NCI-H2107 treated with DMSO at 0.1 percent for 48 hours (cell line): ENCODE measurements at regions not wholly inside any gene's neighbourhood (a gene's known extent, or its start where the extent isn't known, plus 50 kb on each side); places are given as distances from the start of the nearest gene placed in this dataset.
"Not testable (repeated sequence)": the region's sequence is repeated elsewhere in the genome, so short reads cannot be mapped to it uniquely, and the experiment has no call there.

Source experiments
- DNase-seq: peaks from one replicate; lab custom pipeline; 2025; ENCODE audit not compliant: unreplicated experiment; lab: John Stamatoyannopoulos, UW

GRCh38 chr10:30172673-30173072 lies 113.3 kb upstream of the JCAD start:
- DNase-seq, result no peak

- no peak for DNase-seq
These were observed 112.7 kb upstream of the JCAD start for GRCh38 chr10:30172091-30172490.

DNA sequence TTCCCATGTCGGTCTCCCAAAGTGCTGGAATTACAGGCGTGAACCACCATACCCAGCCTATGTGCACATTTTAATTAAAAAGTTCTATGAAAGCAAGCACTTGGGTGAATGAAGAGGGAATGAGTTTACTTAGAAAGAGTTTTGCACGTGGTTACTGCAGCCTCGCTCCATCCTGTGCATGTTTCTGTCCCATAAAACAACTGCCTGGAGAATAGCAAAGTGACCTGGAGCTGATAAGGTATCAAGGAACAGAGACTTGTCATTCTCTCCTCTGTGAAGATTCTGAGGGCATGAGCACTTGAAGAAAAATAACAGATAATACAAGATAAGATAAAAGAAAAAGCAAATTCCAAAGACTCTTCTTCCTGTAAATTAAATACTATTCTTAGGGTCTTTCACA lies 112.2 kb upstream of the JCAD start:
- DNase-seq, result no peak

GRCh38 chr10:30170814-30171213 lies 111.4 kb upstream of the JCAD start:
- no peak for DNase-seq

- DNase-seq, result no peak
These were observed 110.8 kb upstream of the JCAD start for GRCh38 chr10:30170146-30170545.

- no peak for DNase-seq
These were observed 110.0 kb upstream of the JCAD start for GRCh38 chr10:30169342-30169741.

DNA sequence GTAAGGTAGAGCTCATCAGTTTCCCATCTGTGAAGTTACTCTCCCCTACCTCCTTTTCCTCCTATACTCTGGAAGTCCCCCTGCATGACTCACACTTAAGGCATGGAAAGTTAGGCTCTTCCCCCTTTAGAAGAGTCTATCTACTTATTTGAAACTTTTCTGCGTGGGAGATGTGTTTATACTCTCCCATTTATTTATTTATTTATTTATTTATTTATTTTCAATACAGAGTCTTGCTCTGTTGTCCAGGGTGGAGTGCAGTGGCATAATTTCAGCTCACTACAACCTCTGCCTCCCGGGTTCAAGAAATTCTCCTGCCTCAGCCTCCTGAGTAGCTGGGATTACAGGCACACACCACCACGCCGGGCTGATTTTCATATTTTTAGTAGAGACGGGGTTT lies 107.5 kb upstream of the JCAD start:
- DNase-seq, result no peak

DNA sequence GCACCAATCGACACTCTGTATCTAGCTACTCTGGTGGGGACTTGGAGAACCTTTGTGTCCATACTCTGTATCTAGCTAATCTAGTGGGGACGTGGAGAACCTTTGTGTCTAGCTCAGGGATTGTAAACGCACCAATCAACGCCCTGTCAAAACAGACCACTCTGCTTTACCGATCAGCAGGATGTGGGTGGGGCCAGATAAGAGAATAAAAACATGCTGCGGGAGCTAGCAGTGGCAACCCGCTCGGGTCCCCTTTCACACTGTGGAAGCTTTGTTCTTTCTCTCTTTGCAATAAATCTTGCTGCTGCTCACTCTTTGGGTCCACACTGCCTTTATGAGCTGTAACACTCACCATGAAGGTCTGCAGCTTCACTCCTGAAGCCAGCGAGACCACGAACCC lies 104.0 kb upstream of the JCAD start:
- not testable (repeated sequence) for DNase-seq

- not testable (repeated sequence) for DNase-seq
These were observed 103.4 kb upstream of the JCAD start for GRCh38 chr10:30162796-30163195.

- DNase-seq, result no peak
These were observed 101.0 kb upstream of the JCAD start for GRCh38 chr10:30160271-30160982.

- not testable (repeated sequence) for DNase-seq
These were observed 100.2 kb upstream of the JCAD start for GRCh38 chr10:30159614-30160013.

GRCh38 chr10:30158325-30158960 lies 99.1 kb upstream of the JCAD start:
- no peak for DNase-seq

- no peak for DNase-seq
These were observed 96.0 kb upstream of the JCAD start for GRCh38 chr10:30155401-30155800.

DNA sequence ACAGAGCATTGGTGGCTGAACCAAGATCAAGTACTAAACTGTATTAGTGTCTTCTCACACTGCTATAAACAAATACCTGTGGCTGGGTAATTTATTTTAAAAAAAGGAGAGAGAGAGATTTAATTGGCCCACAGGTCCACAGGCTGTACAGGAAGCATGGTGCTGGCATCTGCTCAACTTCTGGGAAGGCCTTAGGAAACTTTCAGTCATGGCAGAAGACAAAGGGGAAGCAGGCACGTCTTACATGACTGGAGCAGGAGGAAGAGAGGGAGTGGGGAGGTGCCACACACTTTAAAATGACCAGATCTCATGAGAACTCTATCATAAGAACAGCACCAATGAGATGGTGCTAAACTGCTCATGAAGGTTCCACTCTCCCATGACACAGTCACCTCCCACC lies 95.2 kb upstream of the JCAD start:
- DNase-seq, result no peak

- DNase-seq, result no peak
These were observed 94.7 kb upstream of the JCAD start for GRCh38 chr10:30154126-30154525.

- DNase-seq, result peak; percentile 61
These were observed 92.4 kb upstream of the JCAD start for GRCh38 chr10:30151581-30152389.

GRCh38 chr10:30141423-30141822 lies 82.0 kb upstream of the JCAD start:
- DNase-seq, result no peak

- peak; percentile 3 for DNase-seq
These were observed 75.0 kb upstream of the JCAD start for GRCh38 chr10:30134171-30134945.

- DNase-seq, result no peak
These were observed 73.8 kb upstream of the JCAD start for GRCh38 chr10:30133198-30133597.

DNA sequence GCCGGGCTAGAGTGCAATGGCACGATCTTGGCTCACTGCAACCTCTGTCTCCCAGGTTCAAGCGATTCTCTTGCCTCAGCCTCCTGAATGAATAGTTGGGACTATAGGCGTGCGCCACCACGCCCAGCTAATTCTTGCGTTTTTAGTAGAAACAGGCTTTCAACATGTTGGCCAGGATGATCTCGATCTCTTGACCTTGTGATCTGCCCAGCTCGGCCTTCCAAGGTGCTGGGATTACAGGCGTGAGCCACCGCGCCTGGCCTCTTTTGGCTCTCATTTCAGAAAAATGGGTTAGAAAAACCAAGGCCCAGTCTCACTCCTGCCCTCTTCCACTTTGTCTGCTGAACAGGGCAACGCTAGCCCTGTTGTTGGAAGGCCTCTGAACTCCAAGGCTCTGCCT lies 72.0 kb upstream of the JCAD start:
- DNase-seq, result not testable (repeated sequence)

DNA sequence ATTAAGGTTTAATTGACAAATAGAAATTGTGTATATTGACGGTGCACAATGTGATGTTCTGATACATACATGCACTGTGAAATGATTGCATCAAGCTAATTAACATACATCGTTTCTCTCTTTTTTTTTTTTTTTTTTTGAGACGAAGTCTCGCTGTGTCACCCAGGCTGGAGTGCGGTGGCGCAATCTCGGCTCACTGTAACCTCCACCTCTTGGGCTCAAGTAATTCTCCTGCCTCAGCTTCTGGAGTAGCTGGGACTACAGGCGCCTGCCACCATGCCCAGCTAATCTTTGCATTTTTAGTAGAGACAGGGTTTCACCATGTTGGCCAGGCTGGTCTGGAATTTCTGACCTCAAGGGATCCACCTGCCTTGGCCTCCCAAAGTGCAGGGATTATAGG lies 69.9 kb upstream of the JCAD start:
- DNase-seq, result not testable (repeated sequence)
